Breast epithelium (tissue), 4 donors: ENCODE measurements at regions not wholly inside any gene's neighbourhood (a gene's known extent, or its start where the extent isn't known, plus 50 kb on each side); places are given as distances from the start of the nearest gene placed in this dataset.
"Not testable (repeated sequence)": the region's sequence is repeated elsewhere in the genome, so short reads cannot be mapped to it uniquely, and the experiment has no call there.

Experiments used
- DNase-seq, 2 donors: peaks; one replicate each; pipeline ENCODE4 v3.0.0-alpha.2; 2019; ENCODE audit warnings: low spot score in 2 of 2
- H3K27ac ChIP-seq, 2 donors: fragments of 200-600 bp; sonication (generic) in 1 of 2; one replicate each; pipeline ENCODE4 v1.5.1; 2016 to 2019; ENCODE audit warnings: mild to moderate bottlenecking in 1 of 2
- H3K27me3 ChIP-seq, 2 donors: fragments of 200-600 bp; sonication (generic) in 1 of 2; one replicate each; pipeline versions ENCODE4 v1.5.1 to v1.6.0; 2017 to 2019; ENCODE audit warnings: control low read depth in 1 of 2, mild to moderate bottlenecking in 1 of 2
- H3K36me3 ChIP-seq: fragments of 200-600 bp; one replicate; pipeline ENCODE4 v1.5.1; 2019
- H3K4me1 ChIP-seq, 2 donors: fragments of 200-600 bp; sonication (generic); one replicate each; pipeline ENCODE4 v1.5.1; 2016 to 2019; ENCODE audit warnings: control low read depth in 1 of 2
- H3K4me3 ChIP-seq, 3 donors: fragments of 200-600 bp; sonication (generic); 1 replicate in 2 of 3; 2 replicates in 1 of 3; pipeline ENCODE4 v1.5.1; 2016 to 2019; ENCODE audit warnings: mild to moderate bottlenecking in 3 of 3, moderate library complexity in 2 of 3
- H3K9me3 ChIP-seq, 2 donors: fragments of 200-600 bp; sonication (generic) in 1 of 2; one replicate each; pipeline ENCODE4 v1.5.1; 2016 to 2019; ENCODE audit warnings: control low read depth in 1 of 2
- CTCF ChIP-seq, 3 donors: fragments of 450-650 bp; IDR thresholded peaks; one replicate each; pipeline ENCODE4 v1.5.1; 2016 to 2017; ENCODE audit warnings: antibody characterized with exemption in 3 of 3, mild to moderate bottlenecking in 3 of 3, moderate library complexity in 3 of 3
- POLR2A ChIP-seq: fragments of 450-650 bp; IDR thresholded peaks from one replicate; pipeline ENCODE4 v1.6.1; 2016; ENCODE audit warnings: antibody characterized with exemption, mild to moderate bottlenecking, moderate library complexity
- POLR2AphosphoS5 ChIP-seq, 3 donors: sonication (generic); formaldehyde crosslinking; IDR thresholded peaks; one replicate each; pipeline ENCODE4 v1.6.1; 2017; ENCODE audit warnings: antibody characterized with exemption in 3 of 3
- intact Hi-C: fragments of 100-400 bp; cut with DNase I; formaldehyde crosslinking; loops from one replicate; pipeline ENCODE4 v1.15.1; 2023; ENCODE audit warnings: low total_unique reads

GRCh38 chr18:76005632-76006208, 489.3 kb downstream of the ZNF516 start:
- DNase-seq: no peak
- intact Hi-C loops: no loop called here
- peaks cover 4% of the 10 kb centered on the region for H3K36me3 ChIP-seq
- no peaks in the 10 kb centered on the region for H3K4me1 ChIP-seq
- no peaks in the 10 kb centered on the region for H3K27me3 ChIP-seq
- no peak overlapping the region for H3K27ac ChIP-seq
- H3K4me3 ChIP-seq: no peak overlapping the region
- H3K9me3 ChIP-seq: no peaks in the 10 kb centered on the region
- TF ChIP-seq POLR2AphosphoS5 (IDR thresholded peaks at IDR 0.05) (no peak), CTCF (IDR thresholded peaks at IDR 0.05) (no peak), POLR2A (no peak)

- DNase-seq, H3K9me3 ChIP-seq, H3K36me3 ChIP-seq, H3K4me1 ChIP-seq, H3K27ac ChIP-seq, intact Hi-C loops, H3K27me3 ChIP-seq, H3K4me3 ChIP-seq: not testable (repeated sequence)
These were observed 507.1 kb downstream of the ZNF516 start for GRCh38 chr18:75987913-75988312.

GRCh38 chr18:75984853-75985252, 510.2 kb downstream of the ZNF516 start:
- no peaks in the 10 kb centered on the region for H3K4me1 ChIP-seq
- TF ChIP-seq CTCF (IDR thresholded peaks at IDR 0.05): no peak
- TF ChIP-seq POLR2AphosphoS5 (IDR thresholded peaks at IDR 0.05): no peak
- TF ChIP-seq POLR2A: no peak
- no peaks in the 10 kb centered on the region for H3K9me3 ChIP-seq
- intact Hi-C loops: no loop called here
- no peaks in the 10 kb centered on the region for H3K36me3 ChIP-seq
- no peak overlapping the region for H3K27ac ChIP-seq
- H3K27me3 ChIP-seq: no peaks in the 10 kb centered on the region
- H3K4me3 ChIP-seq: no peak overlapping the region
- no peak for DNase-seq

- Histone ChIP-seq H3K27ac (no peak overlapping the region), H3K36me3 (no peaks in the 10 kb centered on the region), H3K27me3 (no peaks in the 10 kb centered on the region), H3K9me3 (no peaks in the 10 kb centered on the region), H3K4me3 (no peak overlapping the region), H3K4me1 (no peaks in the 10 kb centered on the region)
- DNase-seq: no peak
- intact Hi-C loops: no loop called here
- TF ChIP-seq POLR2A (no peak), CTCF (IDR thresholded peaks at IDR 0.05) (no peak), POLR2AphosphoS5 (IDR thresholded peaks at IDR 0.05) (no peak)
These were observed 513.9 kb downstream of the ZNF516 start for GRCh38 chr18:75981102-75981501.

GRCh38 chr18:75977081-75977480, 518.0 kb downstream of the ZNF516 start:
- Histone ChIP-seq H3K27ac (no peak overlapping the region), H3K36me3 (no peaks in the 10 kb centered on the region), H3K27me3 (no peaks in the 10 kb centered on the region), H3K4me3 (peak overlapping the region in 1 of 3 donors; percentile 2), H3K9me3 (no peaks in the 10 kb centered on the region), H3K4me1 (no peaks in the 10 kb centered on the region)
- TF ChIP-seq POLR2A: no peak
- TF ChIP-seq POLR2AphosphoS5 (IDR thresholded peaks at IDR 0.05): no peak
- TF ChIP-seq CTCF (IDR thresholded peaks at IDR 0.05): no peak
- no peak for DNase-seq
- intact Hi-C loops: no loop called here

GRCh38 chr18:75970212-75970611, 524.8 kb downstream of the ZNF516 start:
- Histone ChIP-seq H3K4me3 (no peak overlapping the region), H3K27ac (no peak overlapping the region), H3K36me3 (no peaks in the 10 kb centered on the region), H3K9me3 (no peaks in the 10 kb centered on the region), H3K4me1 (no peaks in the 10 kb centered on the region), H3K27me3 (no peaks in the 10 kb centered on the region)
- intact Hi-C loops: no loop called here
- TF ChIP-seq POLR2A (no peak), POLR2AphosphoS5 (IDR thresholded peaks at IDR 0.05) (no peak), CTCF (IDR thresholded peaks at IDR 0.05) (no peak)
- no peak for DNase-seq
